ENCODE measurements at regions not wholly inside any gene's neighbourhood (a gene's known extent, or its start where the extent isn't known, plus 50 kb on each side); places are given as distances from the start of the nearest gene placed in this dataset.

- Mint-ChIP-seq H3K36me3 (ENCODE audit: low read depth) (no peaks in the 10 kb centered on the region), H3K9me3 (peaks cover 23% of the 10 kb centered on the region), H3K4me3 (no peak overlapping the region), H3K27me3 (peaks cover 14% of the 10 kb centered on the region), H3K27ac (no peak overlapping the region), H3K4me1 (ENCODE audit: low read depth) (peaks cover 3% of the 10 kb centered on the region)
Observed at GRCh38 chr4:154067786-154068185, 278.9 kb upstream of the SFRP2 start.

- Mint-ChIP-seq H3K36me3 (ENCODE audit: low read depth) (no peaks in the 10 kb centered on the region), H3K4me3 (no peak overlapping the region), H3K27ac (no peak overlapping the region), H3K27me3 (peaks cover 11% of the 10 kb centered on the region), H3K9me3 (peaks cover 18% of the 10 kb centered on the region), H3K4me1 (ENCODE audit: low read depth) (no peaks in the 10 kb centered on the region)
Observed at GRCh38 chr4:154065368-154065767, 276.5 kb upstream of the SFRP2 start.

- no peak overlapping the region for H3K4me3 Mint-ChIP-seq
- H3K9me3 Mint-ChIP-seq: peaks cover 18% of the 10 kb centered on the region
- H3K4me1 Mint-ChIP-seq (ENCODE audit: low read depth): no peaks in the 10 kb centered on the region
- peaks cover 2% of the 10 kb centered on the region for H3K27me3 Mint-ChIP-seq
- H3K27ac Mint-ChIP-seq: no peak overlapping the region
- H3K36me3 Mint-ChIP-seq (ENCODE audit: low read depth): no peaks in the 10 kb centered on the region
Observed at GRCh38 chr4:154064244-154064643, 275.4 kb upstream of the SFRP2 start.

- Mint-ChIP-seq H3K4me1 (ENCODE audit: low read depth) (no peaks in the 10 kb centered on the region), H3K9me3 (peaks cover 17% of the 10 kb centered on the region), H3K27ac (no peak overlapping the region), H3K4me3 (no peak overlapping the region), H3K36me3 (ENCODE audit: low read depth) (no peaks in the 10 kb centered on the region), H3K27me3 (peaks cover 11% of the 10 kb centered on the region)
Observed at GRCh38 chr4:154049457-154050181, 260.7 kb upstream of the SFRP2 start.

GRCh38 chr4:154047733-154048132 lies 258.9 kb upstream of the SFRP2 start:
- Mint-ChIP-seq H3K27ac (no peak overlapping the region), H3K9me3 (peaks cover 6% of the 10 kb centered on the region), H3K4me3 (no peak overlapping the region), H3K27me3 (peaks cover 17% of the 10 kb centered on the region), H3K4me1 (ENCODE audit: low read depth) (no peaks in the 10 kb centered on the region), H3K36me3 (ENCODE audit: low read depth) (no peaks in the 10 kb centered on the region)

- Mint-ChIP-seq H3K4me3 (no peak overlapping the region), H3K27me3 (peaks cover 17% of the 10 kb centered on the region), H3K9me3 (no peaks in the 10 kb centered on the region), H3K4me1 (ENCODE audit: low read depth) (no peaks in the 10 kb centered on the region), H3K36me3 (ENCODE audit: low read depth) (no peaks in the 10 kb centered on the region), H3K27ac (no peak overlapping the region)
Observed at GRCh38 chr4:154044742-154045485, 256.0 kb upstream of the SFRP2 start.

GRCh38 chr4:154044108-154044531 lies 255.2 kb upstream of the SFRP2 start:
- no peaks in the 10 kb centered on the region for H3K36me3 Mint-ChIP-seq (ENCODE audit: low read depth)
- H3K27ac Mint-ChIP-seq: no peak overlapping the region
- H3K27me3 Mint-ChIP-seq: peaks cover 17% of the 10 kb centered on the region
- no peaks in the 10 kb centered on the region for H3K4me1 Mint-ChIP-seq (ENCODE audit: low read depth)
- no peak overlapping the region for H3K4me3 Mint-ChIP-seq
- H3K9me3 Mint-ChIP-seq: no peaks in the 10 kb centered on the region

GRCh38 chr4:154041640-154042039 lies 252.8 kb upstream of the SFRP2 start:
- Mint-ChIP-seq H3K4me3 (no peak overlapping the region), H3K36me3 (ENCODE audit: low read depth) (no peaks in the 10 kb centered on the region), H3K27me3 (peaks cover 20% of the 10 kb centered on the region), H3K4me1 (ENCODE audit: low read depth) (no peaks in the 10 kb centered on the region), H3K27ac (no peak overlapping the region), H3K9me3 (no peaks in the 10 kb centered on the region)

- H3K27ac Mint-ChIP-seq: no peak overlapping the region
- H3K9me3 Mint-ChIP-seq: no peaks in the 10 kb centered on the region
- peaks cover 20% of the 10 kb centered on the region for H3K27me3 Mint-ChIP-seq
- H3K4me3 Mint-ChIP-seq: no peak overlapping the region
- H3K4me1 Mint-ChIP-seq (ENCODE audit: low read depth): no peaks in the 10 kb centered on the region
- H3K36me3 Mint-ChIP-seq (ENCODE audit: low read depth): no peaks in the 10 kb centered on the region
Observed at GRCh38 chr4:154039435-154040343, 250.8 kb upstream of the SFRP2 start.

GRCh38 chr4:154036856-154037255 lies 248.0 kb upstream of the SFRP2 start:
- no peaks in the 10 kb centered on the region for H3K36me3 Mint-ChIP-seq (ENCODE audit: low read depth)
- H3K27me3 Mint-ChIP-seq: peaks cover 22% of the 10 kb centered on the region
- no peaks in the 10 kb centered on the region for H3K4me1 Mint-ChIP-seq (ENCODE audit: low read depth)
- H3K9me3 Mint-ChIP-seq: peaks cover 3% of the 10 kb centered on the region
- no peak overlapping the region for H3K27ac Mint-ChIP-seq
- no peak overlapping the region for H3K4me3 Mint-ChIP-seq

- peaks cover 22% of the 10 kb centered on the region for H3K27me3 Mint-ChIP-seq
- H3K9me3 Mint-ChIP-seq: peaks cover 3% of the 10 kb centered on the region
- H3K27ac Mint-ChIP-seq: no peak overlapping the region
- no peaks in the 10 kb centered on the region for H3K4me1 Mint-ChIP-seq (ENCODE audit: low read depth)
- no peaks in the 10 kb centered on the region for H3K36me3 Mint-ChIP-seq (ENCODE audit: low read depth)
- no peak overlapping the region for H3K4me3 Mint-ChIP-seq
Observed at GRCh38 chr4:154035341-154035740, 246.5 kb upstream of the SFRP2 start.

- Mint-ChIP-seq H3K9me3 (peaks cover 3% of the 10 kb centered on the region), H3K27me3 (peaks cover 22% of the 10 kb centered on the region), H3K36me3 (ENCODE audit: low read depth) (no peaks in the 10 kb centered on the region), H3K4me1 (ENCODE audit: low read depth) (no peaks in the 10 kb centered on the region), H3K4me3 (no peak overlapping the region), H3K27ac (no peak overlapping the region)
Observed at GRCh38 chr4:154033921-154034320, 245.0 kb upstream of the SFRP2 start.

- H3K27ac Mint-ChIP-seq: no peak overlapping the region
- peaks cover 3% of the 10 kb centered on the region for H3K9me3 Mint-ChIP-seq
- peaks cover 24% of the 10 kb centered on the region for H3K27me3 Mint-ChIP-seq
- no peak overlapping the region for H3K4me3 Mint-ChIP-seq
- no peaks in the 10 kb centered on the region for H3K36me3 Mint-ChIP-seq (ENCODE audit: low read depth)
- H3K4me1 Mint-ChIP-seq (ENCODE audit: low read depth): no peaks in the 10 kb centered on the region
Observed at GRCh38 chr4:154032914-154033313, 244.0 kb upstream of the SFRP2 start.

- Mint-ChIP-seq H3K4me1 (ENCODE audit: low read depth) (no peaks in the 10 kb centered on the region), H3K27ac (no peak overlapping the region), H3K36me3 (ENCODE audit: low read depth) (no peaks in the 10 kb centered on the region), H3K4me3 (no peak overlapping the region), H3K27me3 (peaks cover 24% of the 10 kb centered on the region), H3K9me3 (peaks cover 3% of the 10 kb centered on the region)
Observed at GRCh38 chr4:154030746-154031145, 241.9 kb upstream of the SFRP2 start.

GRCh38 chr4:154030152-154030551 lies 241.3 kb upstream of the SFRP2 start:
- Mint-ChIP-seq H3K4me1 (ENCODE audit: low read depth) (no peaks in the 10 kb centered on the region), H3K9me3 (peaks cover 3% of the 10 kb centered on the region), H3K4me3 (no peak overlapping the region), H3K27me3 (peaks cover 27% of the 10 kb centered on the region), H3K27ac (no peak overlapping the region), H3K36me3 (ENCODE audit: low read depth) (no peaks in the 10 kb centered on the region)

All from stimulated activated naive CD8-positive, alpha-beta T cell treated with anti-CD3 and anti-CD28 coated beads, Interleukin-15, Interleukin-2, amounts not matched to agents 100 ng/mL and 50 ng/mL, for 24 hours (primary cell).